HG03460 (cell line): ENCODE measurements at regions not wholly inside any gene's neighbourhood (a gene's known extent, or its start where the extent isn't known, plus 50 kb on each side); places are given as distances from the start of the nearest gene placed in this dataset.

Experiments used
- ATAC-seq: cut with Tn5 transposase; IDR thresholded peaks from one replicate; pipeline ENCODE4 v1.9.1; 2021; ENCODE audit not compliant: unreplicated experiment

GRCh38 chr21:24289539-24289938 is 1317.7 kb downstream of the MRPL39 start:
- no peak for ATAC-seq

- ATAC-seq: no peak
These were observed 1326.7 kb downstream of the MRPL39 start for GRCh38 chr21:24280596-24280995.

- ATAC-seq: no peak
These were observed 1328.6 kb downstream of the MRPL39 start for GRCh38 chr21:24278711-24279110.

- no peak for ATAC-seq
These were observed 1331.1 kb downstream of the MRPL39 start for GRCh38 chr21:24276204-24276603.

GRCh38 chr21:24275616-24276015 is 1331.7 kb downstream of the MRPL39 start:
- ATAC-seq: no peak

- ATAC-seq: no peak
These were observed 1334.8 kb downstream of the MRPL39 start for GRCh38 chr21:24272521-24272938.

GRCh38 chr21:24265987-24266386 is 1341.3 kb downstream of the MRPL39 start:
- ATAC-seq: no peak

GRCh38 chr21:24260751-24261150 is 1346.5 kb downstream of the MRPL39 start:
- no peak for ATAC-seq

- no peak for ATAC-seq
These were observed 1348.0 kb downstream of the MRPL39 start for GRCh38 chr21:24259241-24259640.

GRCh38 chr21:24255591-24255990 is 1351.7 kb downstream of the MRPL39 start:
- no peak for ATAC-seq

GRCh38 chr21:24225431-24225830 is 1381.8 kb downstream of the MRPL39 start:
- ATAC-seq: no peak

GRCh38 chr21:24224422-24224821 is 1382.9 kb downstream of the MRPL39 start:
- ATAC-seq: no peak

GRCh38 chr21:24223624-24224023 is 1383.7 kb downstream of the MRPL39 start:
- no peak for ATAC-seq

GRCh38 chr21:24222676-24223075 is 1384.6 kb downstream of the MRPL39 start:
- no peak for ATAC-seq

GRCh38 chr21:24220446-24220845 is 1386.8 kb downstream of the MRPL39 start:
- ATAC-seq: no peak

- ATAC-seq: no peak
These were observed 1390.1 kb downstream of the MRPL39 start for GRCh38 chr21:24217151-24217550.

- ATAC-seq: no peak
These were observed 1397.2 kb downstream of the MRPL39 start for GRCh38 chr21:24210130-24210529.

GRCh38 chr21:24208562-24209260 is 1398.6 kb downstream of the MRPL39 start:
- ATAC-seq: no peak

- no peak for ATAC-seq
These were observed 1402.0 kb downstream of the MRPL39 start for GRCh38 chr21:24205319-24205718.

- ATAC-seq: no peak
These were observed 1402.6 kb downstream of the MRPL39 start for GRCh38 chr21:24204641-24205040.

GRCh38 chr21:24200052-24200451 is 1407.2 kb downstream of the MRPL39 start:
- ATAC-seq: peak; percentile 66

- no peak for ATAC-seq
These were observed 1409.4 kb downstream of the MRPL39 start for GRCh38 chr21:24197923-24198322.

GRCh38 chr21:24197132-24197643 is 1410.1 kb downstream of the MRPL39 start:
- peak; percentile 73 for ATAC-seq
